ENCODE measurements at regions not wholly inside any gene's neighbourhood (a gene's known extent, or its start where the extent isn't known, plus 50 kb on each side); places are given as distances from the start of the nearest gene placed in this dataset.

GRCh38 chr1:30479575-30479974, 243.8 kb downstream of the MATN1 start:
- H3K4me3 ChIP-seq = no peak overlapping the region
- no peak overlapping the region for H3K27ac ChIP-seq
- intact Hi-C loops (cut with DNase I; ENCODE audit: low total_unique reads) = no loop called here
- H3K36me3 ChIP-seq = no peaks in the 10 kb centered on the region
- no peak for DNase-seq
- no peaks in the 10 kb centered on the region for H3K4me1 ChIP-seq
- peaks cover 0 to 50% (median 31%) of the 10 kb centered on the region in 8 donors for H3K9me3 ChIP-seq
- TF ChIP-seq POLR2A (IDR thresholded peaks at IDR 0.05) (no peak), POLR2AphosphoS5 (IDR thresholded peaks at IDR 0.05) (no peak)
- TF ChIP-seq, protein P1, sequence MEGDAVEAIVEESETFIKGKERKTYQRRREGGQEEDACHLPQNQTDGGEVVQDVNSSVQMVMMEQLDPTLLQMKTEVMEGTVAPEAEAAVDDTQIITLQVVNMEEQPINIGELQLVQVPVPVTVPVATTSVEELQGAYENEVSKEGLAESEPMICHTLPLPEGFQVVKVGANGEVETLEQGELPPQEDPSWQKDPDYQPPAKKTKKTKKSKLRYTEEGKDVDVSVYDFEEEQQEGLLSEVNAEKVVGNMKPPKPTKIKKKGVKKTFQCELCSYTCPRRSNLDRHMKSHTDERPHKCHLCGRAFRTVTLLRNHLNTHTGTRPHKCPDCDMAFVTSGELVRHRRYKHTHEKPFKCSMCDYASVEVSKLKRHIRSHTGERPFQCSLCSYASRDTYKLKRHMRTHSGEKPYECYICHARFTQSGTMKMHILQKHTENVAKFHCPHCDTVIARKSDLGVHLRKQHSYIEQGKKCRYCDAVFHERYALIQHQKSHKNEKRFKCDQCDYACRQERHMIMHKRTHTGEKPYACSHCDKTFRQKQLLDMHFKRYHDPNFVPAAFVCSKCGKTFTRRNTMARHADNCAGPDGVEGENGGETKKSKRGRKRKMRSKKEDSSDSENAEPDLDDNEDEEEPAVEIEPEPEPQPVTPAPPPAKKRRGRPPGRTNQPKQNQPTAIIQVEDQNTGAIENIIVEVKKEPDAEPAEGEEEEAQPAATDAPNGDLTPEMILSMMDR (IDR thresholded peaks at IDR 0.05 in 8 of 11, conservative IDR thresholded peaks at IDR 0.05 in 3 of 11) = no peak
- WGBS, 5 donors = 75 to 89% (median 80%) methylated on average over 6 to 7 of the region's 7 CpGs
- peaks cover 0 to 26% (median 0%) of the 10 kb centered on the region in 7 donors for H3K27me3 ChIP-seq (replicated peaks in 1 of 7)

DNA sequence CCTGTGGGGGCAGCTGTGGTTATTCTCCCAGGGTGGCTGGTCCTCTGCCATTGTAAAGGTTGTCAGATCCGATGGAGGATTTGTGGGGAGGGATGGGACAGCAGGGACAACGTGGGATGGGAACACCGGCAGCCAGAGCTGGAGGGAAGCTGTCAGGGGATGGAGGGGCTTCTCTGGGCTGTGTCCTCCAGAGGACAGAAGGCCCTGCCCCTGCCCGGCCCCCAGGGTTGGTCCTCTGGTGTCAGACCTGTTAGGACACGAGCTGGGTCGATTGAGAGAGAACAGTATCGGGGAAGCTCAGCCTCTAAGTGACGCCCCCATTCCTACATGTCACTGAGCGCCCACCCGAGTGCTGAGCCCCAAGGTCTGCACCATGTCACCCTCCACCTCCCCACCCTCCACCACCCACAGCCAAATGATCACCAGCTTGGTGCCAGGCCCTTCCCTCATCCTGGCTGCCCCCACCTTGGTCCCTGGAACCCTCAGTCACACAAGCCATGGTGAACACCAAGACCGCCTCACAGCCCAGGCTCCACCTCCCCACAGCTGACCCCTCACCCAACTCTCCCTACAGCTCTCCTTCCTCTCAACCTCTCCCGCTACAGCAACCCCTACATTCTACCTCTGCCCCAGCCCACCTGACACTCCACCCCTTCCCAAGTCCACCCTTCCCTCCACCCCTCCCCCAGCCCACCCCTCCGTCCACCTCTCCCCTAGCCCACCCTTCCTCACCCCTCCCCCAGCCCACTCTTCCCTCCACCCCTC, 244.4 kb downstream of the MATN1 start:
- intact Hi-C loops (cut with DNase I; ENCODE audit: low total_unique reads) = no loop called here
- Histone ChIP-seq H3K4me3 (no peak overlapping the region), H3K9me3 (peaks cover 0 to 44% (median 31%) of the 10 kb centered on the region in 8 donors), H3K27me3 (replicated peaks in 1 of 7) (peaks cover 0 to 21% (median 0%) of the 10 kb centered on the region in 7 donors), H3K4me1 (no peaks in the 10 kb centered on the region), H3K27ac (no peak overlapping the region), H3K36me3 (no peaks in the 10 kb centered on the region)
- TF ChIP-seq POLR2A (IDR thresholded peaks at IDR 0.05) = no peak
- no peak for TF ChIP-seq POLR2AphosphoS5 (IDR thresholded peaks at IDR 0.05)
- peak; percentile 34 for DNase-seq
- whole genome bisulfite sequencing, 5 donors = 81 to 88% (median 87%) methylated on average over 10 to 12 of the region's 13 CpGs

- no peaks in the 10 kb centered on the region for H3K36me3 ChIP-seq
- no peak overlapping the region for H3K4me3 ChIP-seq
- no peak overlapping the region for H3K27ac ChIP-seq
- TF ChIP-seq POLR2AphosphoS5 (IDR thresholded peaks at IDR 0.05) = no peak
- no peak for TF ChIP-seq POLR2A (IDR thresholded peaks at IDR 0.05)
- TF ChIP-seq, protein P1 (IDR thresholded peaks at IDR 0.05 in 8 of 11, conservative IDR thresholded peaks at IDR 0.05 in 3 of 11) = no peak
- intact Hi-C loops (cut with DNase I; ENCODE audit: low total_unique reads) = no loop called here
- 85 to 95% (median 90%) methylated on average over 6 of the region's 6 CpGs for WGBS, 5 donors
- peaks cover 0 to 37% (median 30%) of the 10 kb centered on the region in 8 donors for H3K9me3 ChIP-seq
- DNase-seq = no peak
- no peaks in the 10 kb centered on the region for H3K4me1 ChIP-seq
- H3K27me3 ChIP-seq (replicated peaks in 1 of 7) = peaks cover 0 to 16% (median 0%) of the 10 kb centered on the region in 7 donors
Measured at GRCh38 chr1:30478283-30478682, 245.1 kb downstream of the MATN1 start.

DNA sequence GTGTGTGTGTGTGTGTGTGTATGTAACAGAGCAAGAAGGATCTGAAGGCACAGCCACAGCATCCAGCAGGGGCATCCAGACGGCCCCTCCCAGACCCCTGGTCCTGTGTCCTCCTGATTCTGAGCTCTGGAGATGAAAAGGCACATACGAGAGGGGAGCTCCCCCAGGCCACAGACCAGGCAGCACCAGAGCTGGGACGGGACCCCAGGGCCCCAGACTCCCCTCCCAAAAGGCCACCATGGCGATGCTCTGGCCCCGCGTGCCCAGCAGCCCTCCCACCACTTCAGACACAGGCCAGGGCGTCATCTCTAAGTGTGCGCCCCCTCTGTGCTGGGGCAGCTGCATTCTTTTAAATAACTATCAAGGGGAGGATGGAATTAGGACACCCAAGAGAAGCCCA, 245.8 kb downstream of the MATN1 start:
- peaks cover 0 to 30% (median 23%) of the 10 kb centered on the region in 8 donors for H3K9me3 ChIP-seq
- H3K27me3 ChIP-seq (replicated peaks in 1 of 7) = peaks cover 0 to 14% (median 0%) of the 10 kb centered on the region in 7 donors
- H3K4me3 ChIP-seq = no peak overlapping the region
- no peaks in the 10 kb centered on the region for H3K4me1 ChIP-seq
- TF ChIP-seq POLR2A (IDR thresholded peaks at IDR 0.05) (no peak), POLR2AphosphoS5 (IDR thresholded peaks at IDR 0.05) (no peak)
- TF ChIP-seq, protein P1 (IDR thresholded peaks at IDR 0.05 in 8 of 11, conservative IDR thresholded peaks at IDR 0.05 in 3 of 11) = no peak
- H3K36me3 ChIP-seq = no peaks in the 10 kb centered on the region
- intact Hi-C loops (cut with DNase I; ENCODE audit: low total_unique reads) = no loop called here
- no peak overlapping the region for H3K27ac ChIP-seq
- peak; percentile 23 for DNase-seq
- WGBS, 5 donors = 70 to 84% (median 83%) methylated on average over 6 to 8 of the region's 8 CpGs

Measured in spleen (tissue), 11 donors.